Upper lobe of left lung (tissue), 6 donors: ENCODE measurements at regions not wholly inside any gene's neighbourhood (a gene's known extent, or its start where the extent isn't known, plus 50 kb on each side); places are given as distances from the start of the nearest gene placed in this dataset.

Source experiments
- ATAC-seq, 2 donors: fragments of 200-7000 bp; cut with Tn5 transposase; one replicate each; pipeline ENCODE4 v1.9.1; 2022; ENCODE audit warnings: mild to moderate bottlenecking in 2 of 2, moderate library complexity in 2 of 2; ENCODE audit not compliant: low FRiP score in 2 of 2
- DNase-seq, 2 donors: peaks; one replicate each; pipeline ENCODE4 v3.0.0-alpha.2; 2019 to 2020
- H3K27ac ChIP-seq, 4 donors: fragments of 200-600 bp; sonication (generic); one replicate each; pipeline ENCODE4 v1.5.1; 2016 to 2019
- H3K27me3 ChIP-seq, 4 donors: fragments of 200-600 bp; sonication (generic); one replicate each; pipeline ENCODE4 v1.5.1; 2017 to 2019
- H3K36me3 ChIP-seq, 4 donors: fragments of 200-600 bp; sonication (generic); one replicate each; pipeline ENCODE4 v1.5.1; 2016 to 2019
- H3K4me1 ChIP-seq, 4 donors: fragments of 200-600 bp; sonication (generic); one replicate each; pipeline ENCODE4 v1.5.1; 2018 to 2019
- H3K4me3 ChIP-seq, 4 donors: fragments of 200-600 bp; sonication (generic); one replicate each; pipeline ENCODE4 v1.5.1; 2017 to 2019; ENCODE audit warnings: mild to moderate bottlenecking in 2 of 4, moderate library complexity in 1 of 4
- H3K9me3 ChIP-seq, 4 donors: fragments of 200-600 bp; sonication (generic); one replicate each; pipeline ENCODE4 v1.5.1; 2018 to 2019
- EP300 ChIP-seq, 4 donors: sonication (generic); formaldehyde crosslinking; IDR thresholded peaks; one replicate each; pipeline ENCODE4 v1.5.1; 2017; ENCODE audit warnings: antibody characterized with exemption in 4 of 4, control low read depth in 2 of 4
- POLR2A ChIP-seq, 4 donors: fragments of 450-650 bp; IDR thresholded peaks; one replicate each; pipeline ENCODE4 v1.5.1; 2016 to 2017; ENCODE audit warnings: antibody characterized with exemption in 4 of 4, mild to moderate bottlenecking in 2 of 4
- POLR2AphosphoS5 ChIP-seq, 2 donors: sonication (generic); formaldehyde crosslinking; IDR thresholded peaks; one replicate each; pipeline ENCODE4 v1.5.1; 2017; ENCODE audit warnings: antibody characterized with exemption in 2 of 2
- WGBS, 2 donors: methylation state at CpG; one replicate each; pipeline ENCODE4 v1.1.5; 2017 to 2018; 5-methylcytosine and 5-hydroxymethylcytosine counted together
- TF ChIP-seq, protein P1 (sequence below), 6 experiments: fragments of 450-650 bp in 4 of 6; fragments of 200-600 bp in 2 of 6; sonication (generic) in 2 of 6; IDR thresholded peaks; one replicate each; pipeline ENCODE4 v1.5.1; 2016 to 2019; ENCODE audit warnings: antibody characterized with exemption in 6 of 6
- donor health status: DM: no; HTN: no; CAD: no; lungs with moderate emphysema.
- donor health status: DM: no; HTN: yes; CAD: no; lungs with severe emphysema.

DNA sequence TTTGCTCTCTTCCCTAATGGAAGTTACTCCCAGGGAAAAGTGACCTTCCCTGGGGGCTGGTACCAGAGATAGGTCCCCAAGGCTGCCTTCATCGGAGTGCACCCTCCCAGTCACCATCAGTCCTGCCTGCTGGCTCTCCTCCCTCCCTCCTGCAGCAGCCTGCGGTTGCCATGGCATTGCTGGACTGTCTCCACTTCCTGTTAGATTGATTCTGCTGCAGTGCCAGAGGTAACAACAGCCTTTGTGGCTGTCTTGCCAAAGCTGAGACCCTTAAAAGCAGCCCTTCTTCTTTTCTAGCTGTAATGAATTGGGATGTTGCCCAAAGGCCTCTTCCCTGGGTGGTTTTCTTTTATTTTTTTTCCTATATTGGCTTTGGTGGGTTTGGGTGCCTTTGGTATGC is 78.1 kb upstream of the PRLR start:
- TF ChIP-seq EP300 (IDR thresholded peaks at IDR 0.05), result no peak
- no peak for TF ChIP-seq POLR2A (IDR thresholded peaks at IDR 0.05)
- TF ChIP-seq, protein P1, sequence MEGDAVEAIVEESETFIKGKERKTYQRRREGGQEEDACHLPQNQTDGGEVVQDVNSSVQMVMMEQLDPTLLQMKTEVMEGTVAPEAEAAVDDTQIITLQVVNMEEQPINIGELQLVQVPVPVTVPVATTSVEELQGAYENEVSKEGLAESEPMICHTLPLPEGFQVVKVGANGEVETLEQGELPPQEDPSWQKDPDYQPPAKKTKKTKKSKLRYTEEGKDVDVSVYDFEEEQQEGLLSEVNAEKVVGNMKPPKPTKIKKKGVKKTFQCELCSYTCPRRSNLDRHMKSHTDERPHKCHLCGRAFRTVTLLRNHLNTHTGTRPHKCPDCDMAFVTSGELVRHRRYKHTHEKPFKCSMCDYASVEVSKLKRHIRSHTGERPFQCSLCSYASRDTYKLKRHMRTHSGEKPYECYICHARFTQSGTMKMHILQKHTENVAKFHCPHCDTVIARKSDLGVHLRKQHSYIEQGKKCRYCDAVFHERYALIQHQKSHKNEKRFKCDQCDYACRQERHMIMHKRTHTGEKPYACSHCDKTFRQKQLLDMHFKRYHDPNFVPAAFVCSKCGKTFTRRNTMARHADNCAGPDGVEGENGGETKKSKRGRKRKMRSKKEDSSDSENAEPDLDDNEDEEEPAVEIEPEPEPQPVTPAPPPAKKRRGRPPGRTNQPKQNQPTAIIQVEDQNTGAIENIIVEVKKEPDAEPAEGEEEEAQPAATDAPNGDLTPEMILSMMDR (IDR thresholded peaks at IDR 0.05), result no peak
- TF ChIP-seq POLR2AphosphoS5 (IDR thresholded peaks at IDR 0.05), result no peak
- DNase-seq (no peak), ATAC-seq (no peak)
- 40 to 45% methylated on average over 1 to 2 of the region's 2 CpGs for WGBS, 2 donors
- Histone ChIP-seq H3K4me1 (no peaks in the 10 kb centered on the region), H3K9me3 (no peaks in the 10 kb centered on the region), H3K27ac (no peak overlapping the region), H3K4me3 (no peak overlapping the region), H3K27me3 (no peaks in the 10 kb centered on the region), H3K36me3 (no peaks in the 10 kb centered on the region)

DNA sequence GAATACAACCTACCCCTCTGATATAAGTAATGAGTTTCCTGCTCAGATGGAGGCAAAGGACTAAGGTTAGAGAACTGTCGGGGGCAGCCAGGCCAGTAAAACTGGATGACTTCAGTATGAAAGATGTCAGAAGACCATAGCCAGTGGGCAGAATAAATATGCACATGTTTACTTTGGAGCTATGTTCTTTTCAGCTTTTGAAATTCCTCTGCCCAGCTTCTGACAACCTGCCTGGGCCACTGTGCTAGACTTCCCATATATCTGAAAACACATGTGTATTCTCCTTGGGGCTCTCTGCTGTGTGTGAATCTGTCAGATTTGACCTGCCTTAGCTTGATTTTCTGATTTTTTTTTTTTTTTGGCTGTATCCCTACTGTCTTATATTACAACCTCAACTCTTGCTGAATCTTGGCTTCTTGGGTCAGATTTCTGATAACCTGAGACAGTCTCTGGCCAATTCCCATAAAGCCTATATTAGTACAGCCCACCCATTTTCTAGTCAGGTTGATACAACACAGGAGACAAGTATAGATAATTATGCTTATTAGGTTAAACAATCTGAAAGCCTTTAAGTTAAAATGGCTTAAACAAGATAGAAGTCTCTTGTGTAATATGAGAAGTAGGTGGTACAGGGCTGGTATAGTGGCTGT is 76.6 kb upstream of the PRLR start:
- no peaks in the 10 kb centered on the region for H3K4me1 ChIP-seq
- TF ChIP-seq POLR2AphosphoS5 (IDR thresholded peaks at IDR 0.05) (no peak), POLR2A (IDR thresholded peaks at IDR 0.05) (no peak), EP300 (IDR thresholded peaks at IDR 0.05) (no peak)
- TF ChIP-seq, protein P1 (IDR thresholded peaks at IDR 0.05), result no peak
- no peak overlapping the region for H3K4me3 ChIP-seq
- H3K27ac ChIP-seq, result no peak overlapping the region
- no peaks in the 10 kb centered on the region for H3K27me3 ChIP-seq
- DNase-seq (no peak), ATAC-seq (no peak)
- no peaks in the 10 kb centered on the region for H3K36me3 ChIP-seq
- no peaks in the 10 kb centered on the region for H3K9me3 ChIP-seq
- 89 to 92% methylated on average over 1 of the region's 1 CpG for WGBS, 2 donors

DNA sequence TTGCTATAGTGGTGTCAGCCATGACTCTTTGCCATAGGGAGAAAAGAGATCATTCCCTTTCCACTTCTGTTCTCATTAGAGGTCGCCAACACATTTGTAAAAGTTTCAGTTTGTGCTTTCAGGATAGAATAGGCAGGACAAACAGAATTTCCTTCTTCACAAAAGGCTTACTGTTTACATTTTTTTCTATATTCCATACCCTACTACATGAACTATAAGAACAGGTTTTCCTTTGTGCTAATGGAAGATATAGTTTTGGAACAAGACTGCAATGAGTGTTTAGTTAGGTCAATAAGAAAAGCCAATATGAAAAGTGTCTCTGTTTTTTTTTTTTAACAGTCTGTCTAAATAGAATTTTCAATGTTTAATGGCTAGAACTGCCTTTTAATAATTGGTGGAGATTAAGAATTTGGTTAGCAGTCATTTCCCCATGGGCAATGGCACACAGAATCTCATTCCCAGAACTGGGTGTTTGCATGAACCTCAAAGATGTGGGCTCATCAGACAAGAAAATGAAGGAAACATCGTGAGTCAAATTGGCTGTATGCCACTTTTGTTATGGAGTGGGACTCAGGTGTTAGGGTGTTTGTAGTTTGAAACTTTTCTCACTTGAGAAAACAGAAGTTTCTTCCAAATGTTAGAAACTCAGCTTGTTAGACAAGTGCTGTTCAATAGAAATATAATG is 75.2 kb upstream of the PRLR start:
- DNase-seq (no peak), ATAC-seq (no peak)
- Histone ChIP-seq H3K9me3 (no peaks in the 10 kb centered on the region), H3K4me1 (no peaks in the 10 kb centered on the region), H3K27me3 (no peaks in the 10 kb centered on the region), H3K4me3 (no peak overlapping the region), H3K27ac (no peak overlapping the region), H3K36me3 (no peaks in the 10 kb centered on the region)
- WGBS, 2 donors, result 60 to 69% methylated on average over 2 of the region's 2 CpGs
- TF ChIP-seq, protein P1 (IDR thresholded peaks at IDR 0.05), result no peak
- no peak for TF ChIP-seq EP300 (IDR thresholded peaks at IDR 0.05)
- TF ChIP-seq POLR2AphosphoS5 (IDR thresholded peaks at IDR 0.05), result no peak
- TF ChIP-seq POLR2A (IDR thresholded peaks at IDR 0.05), result no peak

DNA sequence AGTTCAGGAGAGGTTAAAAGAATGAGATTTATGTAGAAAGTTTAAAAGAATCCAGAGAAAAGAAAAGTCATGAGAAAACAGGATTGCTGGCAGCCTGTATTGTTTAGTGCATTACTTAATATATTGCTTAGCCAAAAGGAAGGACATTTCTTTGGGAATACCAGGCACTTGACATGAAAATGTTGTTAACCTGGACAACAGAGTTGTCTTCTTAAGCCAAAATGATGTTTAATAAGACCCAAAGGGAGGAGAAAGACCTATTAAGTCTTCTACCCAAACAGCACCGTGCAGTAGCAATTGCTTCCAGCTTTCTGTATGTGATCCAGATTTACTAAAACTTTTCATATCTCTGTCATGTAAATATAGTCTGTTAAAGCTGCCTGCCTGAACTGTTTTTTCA is 74.0 kb upstream of the PRLR start:
- WGBS, 2 donors, result 80 to 83% methylated on average over 1 of the region's 1 CpG
- TF ChIP-seq POLR2AphosphoS5 (IDR thresholded peaks at IDR 0.05) (no peak), POLR2A (IDR thresholded peaks at IDR 0.05) (no peak), EP300 (IDR thresholded peaks at IDR 0.05) (no peak)
- TF ChIP-seq, protein P1 (IDR thresholded peaks at IDR 0.05), result no peak

DNA sequence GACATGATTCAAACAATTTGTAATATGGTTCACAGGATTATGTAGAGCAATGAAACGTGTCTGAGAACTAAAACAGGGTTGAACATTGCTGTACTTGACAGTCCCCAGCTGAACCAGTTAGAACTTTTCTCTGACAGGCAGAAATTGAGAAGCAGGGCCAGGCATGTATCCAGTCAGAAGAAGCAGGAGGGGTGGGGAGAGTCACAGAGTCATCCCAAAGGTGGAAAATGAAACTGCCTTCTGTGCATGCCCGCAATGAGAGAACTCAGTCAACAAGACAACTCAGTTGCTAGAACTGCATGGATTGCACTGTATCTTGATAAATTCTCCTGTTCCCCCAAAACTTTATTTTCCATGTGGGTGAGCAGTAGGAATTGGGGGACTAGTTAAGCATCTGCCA is 72.9 kb upstream of the PRLR start:
- H3K9me3 ChIP-seq, result no peaks in the 10 kb centered on the region
- no peak overlapping the region for H3K4me3 ChIP-seq
- no peak for TF ChIP-seq EP300 (IDR thresholded peaks at IDR 0.05)
- no peak for TF ChIP-seq POLR2A (IDR thresholded peaks at IDR 0.05)
- TF ChIP-seq, protein P1 (IDR thresholded peaks at IDR 0.05), result no peak
- no peak for TF ChIP-seq POLR2AphosphoS5 (IDR thresholded peaks at IDR 0.05)
- DNase-seq (no peak), ATAC-seq (no peak)
- 83 to 84% methylated on average over 2 of the region's 2 CpGs for WGBS, 2 donors
- no peaks in the 10 kb centered on the region for H3K4me1 ChIP-seq
- H3K27me3 ChIP-seq, result no peaks in the 10 kb centered on the region
- H3K27ac ChIP-seq, result no peak overlapping the region
- no peaks in the 10 kb centered on the region for H3K36me3 ChIP-seq

More for the DNA sequence above, 74.0 kb upstream of the PRLR start:
- DNase-seq (no peak), ATAC-seq (no peak)
- Histone ChIP-seq H3K9me3 (no peaks in the 10 kb centered on the region), H3K27me3 (no peaks in the 10 kb centered on the region), H3K36me3 (no peaks in the 10 kb centered on the region), H3K27ac (no peak overlapping the region), H3K4me3 (no peak overlapping the region), H3K4me1 (no peaks in the 10 kb centered on the region)
